ENCODE measurements at regions not wholly inside any gene's neighbourhood (a gene's known extent, or its start where the extent isn't known, plus 50 kb on each side); places are given as distances from the start of the nearest gene placed in this dataset.

DNA sequence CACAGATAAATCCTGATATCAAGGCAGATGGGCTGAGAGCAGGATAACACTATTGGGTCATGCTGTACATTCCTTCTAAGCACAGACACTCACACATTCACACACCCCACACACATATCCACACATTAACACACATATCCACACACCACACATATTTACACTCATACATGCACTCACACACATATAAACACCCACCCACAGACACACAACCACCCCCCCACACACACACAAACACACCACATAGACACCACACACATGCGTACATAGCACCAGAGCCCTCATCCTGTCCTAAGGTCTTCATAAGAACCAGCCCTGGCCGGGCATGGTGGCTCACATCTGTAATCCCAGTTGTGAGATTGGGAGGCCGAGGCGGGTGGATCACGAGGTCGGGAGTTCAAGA is 322.3 kb upstream of the ADCY2 start:
- no peak for DNase-seq (ENCODE audit: low spot score)
- Histone ChIP-seq H3K4me3 (no peak overlapping the region), H3K36me3 (no peaks in the 10 kb centered on the region), H3K4me1 (no peaks in the 10 kb centered on the region), H3K27ac (no peak overlapping the region), H3K27me3 (no peaks in the 10 kb centered on the region), H3K9me3 (no peaks in the 10 kb centered on the region)
- TF ChIP-seq, protein P1, sequence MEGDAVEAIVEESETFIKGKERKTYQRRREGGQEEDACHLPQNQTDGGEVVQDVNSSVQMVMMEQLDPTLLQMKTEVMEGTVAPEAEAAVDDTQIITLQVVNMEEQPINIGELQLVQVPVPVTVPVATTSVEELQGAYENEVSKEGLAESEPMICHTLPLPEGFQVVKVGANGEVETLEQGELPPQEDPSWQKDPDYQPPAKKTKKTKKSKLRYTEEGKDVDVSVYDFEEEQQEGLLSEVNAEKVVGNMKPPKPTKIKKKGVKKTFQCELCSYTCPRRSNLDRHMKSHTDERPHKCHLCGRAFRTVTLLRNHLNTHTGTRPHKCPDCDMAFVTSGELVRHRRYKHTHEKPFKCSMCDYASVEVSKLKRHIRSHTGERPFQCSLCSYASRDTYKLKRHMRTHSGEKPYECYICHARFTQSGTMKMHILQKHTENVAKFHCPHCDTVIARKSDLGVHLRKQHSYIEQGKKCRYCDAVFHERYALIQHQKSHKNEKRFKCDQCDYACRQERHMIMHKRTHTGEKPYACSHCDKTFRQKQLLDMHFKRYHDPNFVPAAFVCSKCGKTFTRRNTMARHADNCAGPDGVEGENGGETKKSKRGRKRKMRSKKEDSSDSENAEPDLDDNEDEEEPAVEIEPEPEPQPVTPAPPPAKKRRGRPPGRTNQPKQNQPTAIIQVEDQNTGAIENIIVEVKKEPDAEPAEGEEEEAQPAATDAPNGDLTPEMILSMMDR (IDR thresholded peaks at IDR 0.05): no peak

GRCh38 chr5:7074176-7074575 is 321.8 kb upstream of the ADCY2 start:
- no peak for DNase-seq (ENCODE audit: low spot score)
- no peak overlapping the region for H3K4me3 ChIP-seq

DNA sequence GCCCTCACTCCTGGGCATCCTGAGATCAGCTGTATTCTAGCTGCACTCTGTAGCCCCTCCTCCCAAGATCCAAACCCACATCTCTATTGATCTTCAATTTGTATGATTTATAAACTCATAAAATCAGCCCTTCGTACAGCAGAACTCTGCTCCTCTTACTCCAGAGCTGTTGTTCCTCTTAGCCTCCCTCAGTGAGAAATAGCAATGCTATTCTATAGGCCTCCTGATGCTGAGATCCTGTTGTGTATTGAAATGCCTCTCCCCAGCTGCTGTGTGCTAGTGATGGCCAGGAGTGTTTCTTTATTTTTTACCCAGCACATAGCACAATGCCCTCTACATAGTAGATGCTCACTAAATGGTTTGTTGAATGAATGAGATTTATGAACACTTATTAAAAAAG is 320.5 kb upstream of the ADCY2 start:
- Histone ChIP-seq H3K9me3 (no peaks in the 10 kb centered on the region), H3K27me3 (no peaks in the 10 kb centered on the region), H3K27ac (no peak overlapping the region), H3K4me1 (no peaks in the 10 kb centered on the region), H3K36me3 (no peaks in the 10 kb centered on the region), H3K4me3 (no peak overlapping the region)
- no peak for DNase-seq (ENCODE audit: low spot score)
- TF ChIP-seq, protein P1 (IDR thresholded peaks at IDR 0.05): no peak

More at GRCh38 chr5:7074176-7074575, 321.8 kb upstream of the ADCY2 start:
- Histone ChIP-seq H3K4me1 (no peaks in the 10 kb centered on the region), H3K36me3 (no peaks in the 10 kb centered on the region), H3K27me3 (no peaks in the 10 kb centered on the region), H3K27ac (no peak overlapping the region), H3K9me3 (no peaks in the 10 kb centered on the region)
- TF ChIP-seq, protein P1 (IDR thresholded peaks at IDR 0.05): no peak

DNA sequence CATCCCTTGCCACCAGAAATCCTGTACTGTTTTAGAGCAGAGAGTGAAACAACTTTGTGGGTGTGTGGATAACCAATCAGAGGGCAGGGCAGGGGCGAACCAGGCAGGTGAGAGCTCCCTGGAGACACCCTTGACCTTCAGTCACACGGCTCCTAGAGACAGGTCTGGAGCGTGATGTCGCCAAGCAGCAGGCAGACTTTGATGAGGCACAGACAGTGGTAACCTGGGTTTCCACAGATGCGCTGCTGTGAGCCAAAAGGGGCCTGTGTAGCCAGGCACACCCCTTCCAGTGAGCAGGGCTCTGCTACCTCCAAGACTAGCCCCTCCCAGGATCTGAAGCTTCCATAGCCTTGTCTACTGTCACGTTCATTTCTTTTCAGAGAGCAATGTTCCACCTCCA is 317.8 kb upstream of the ADCY2 start:
- H3K4me3 ChIP-seq: no peak overlapping the region
- TF ChIP-seq, protein P1 (IDR thresholded peaks at IDR 0.05): no peak
- no peaks in the 10 kb centered on the region for H3K36me3 ChIP-seq
- no peak overlapping the region for H3K27ac ChIP-seq
- no peaks in the 10 kb centered on the region for H3K9me3 ChIP-seq
- no peaks in the 10 kb centered on the region for H3K4me1 ChIP-seq
- H3K27me3 ChIP-seq: no peaks in the 10 kb centered on the region
- no peak for DNase-seq (ENCODE audit: low spot score)

- DNase-seq (ENCODE audit: low spot score): no peak
- Histone ChIP-seq H3K4me3 (no peak overlapping the region), H3K27me3 (no peaks in the 10 kb centered on the region), H3K9me3 (no peaks in the 10 kb centered on the region), H3K36me3 (no peaks in the 10 kb centered on the region), H3K27ac (no peak overlapping the region), H3K4me1 (no peaks in the 10 kb centered on the region)
- TF ChIP-seq, protein P1 (IDR thresholded peaks at IDR 0.05): no peak
Measured at GRCh38 chr5:7078901-7079300, 317.0 kb upstream of the ADCY2 start.

GRCh38 chr5:7080501-7080900 is 315.4 kb upstream of the ADCY2 start:
- no peaks in the 10 kb centered on the region for H3K36me3 ChIP-seq
- TF ChIP-seq, protein P1 (IDR thresholded peaks at IDR 0.05): no peak
- no peak overlapping the region for H3K27ac ChIP-seq
- no peak for DNase-seq (ENCODE audit: low spot score)
- no peaks in the 10 kb centered on the region for H3K27me3 ChIP-seq
- no peaks in the 10 kb centered on the region for H3K4me1 ChIP-seq
- peaks cover 0 to 5% of the 10 kb centered on the region in 2 donors for H3K9me3 ChIP-seq
- no peak overlapping the region for H3K4me3 ChIP-seq

Measured in right atrium auricular region (tissue), 2 donors.